ENCODE measurements at regions not wholly inside any gene's neighbourhood (a gene's known extent, or its start where the extent isn't known, plus 50 kb on each side); places are given as distances from the start of the nearest gene placed in this dataset.

- no peak for TF ChIP-seq CTCF (IDR thresholded peaks at IDR 0.05; ENCODE audit: insufficient read depth, low read length, poor library complexity, severe bottlenecking)
- no peak for TF ChIP-seq EZH2phosphoT487 (conservative IDR thresholded peaks at IDR 0.05; ENCODE audit: low read length)
Measured at GRCh38 chr15:98187549-98187948, 227.0 kb downstream of the ARRDC4 start.
